Activated B cell treated with CpG ODN at 0.5 μM for 24 hours (primary cell): ENCODE measurements at regions not wholly inside any gene's neighbourhood (a gene's known extent, or its start where the extent isn't known, plus 50 kb on each side); places are given as distances from the start of the nearest gene placed in this dataset.

Experiments
- ATAC-seq: fragments of 200-7000 bp; cut with Tn5 transposase; one replicate; pipeline ENCODE4 v1.10.0; 2021; ENCODE audit warnings: low read depth, mild to moderate bottlenecking, moderate library complexity
- CTCF ChIA-PET: fragments of 350-600 bp; sonication (Branson Sonifier 250); formaldehyde crosslinking; loops from one replicate; lab custom pipeline; 2021; ENCODE audit warnings: antibody characterized with exemption; lab: Charles Lee
- POLR2A ChIA-PET: fragments of 350-600 bp; sonication (Branson Sonifier 250); formaldehyde crosslinking; loops from one replicate; lab custom pipeline; 2021; ENCODE audit warnings: antibody characterized with exemption; lab: Charles Lee
- DNase-seq: peaks from one replicate; pipeline ENCODE4 v3.0.0; 2022
- H3K27ac Mint-ChIP-seq: one replicate; pipeline ENCODE4 v1.8.0; 2020; ENCODE audit warnings: mixed read lengths
- H3K27me3 Mint-ChIP-seq: one replicate; pipeline ENCODE4 v1.8.0; 2021; ENCODE audit warnings: mixed read lengths
- H3K36me3 Mint-ChIP-seq: one replicate; pipeline ENCODE4 v1.8.0; 2021; ENCODE audit warnings: low read depth, mixed read lengths
- H3K4me1 Mint-ChIP-seq: one replicate; pipeline ENCODE4 v1.8.0; 2021; ENCODE audit warnings: mixed read lengths
- H3K4me3 Mint-ChIP-seq: one replicate; pipeline ENCODE4 v1.8.0; 2020; ENCODE audit warnings: mild to moderate bottlenecking, mixed read lengths
- H3K9me3 Mint-ChIP-seq: one replicate; pipeline ENCODE4 v1.8.0; 2020; ENCODE audit warnings: mixed read lengths
- intact Hi-C: fragments of 100-400 bp; cut with micrococcal nuclease; formaldehyde crosslinking; loops from one replicate; pipeline ENCODE4 v1.15.1; 2024
- TF ChIP-seq, protein P1 (sequence below): fragments of 200-600 bp; IDR thresholded peaks from one replicate; pipeline ENCODE4 v1.8.0; 2022; ENCODE audit warnings: antibody characterized with exemption, mild to moderate bottlenecking

DNA sequence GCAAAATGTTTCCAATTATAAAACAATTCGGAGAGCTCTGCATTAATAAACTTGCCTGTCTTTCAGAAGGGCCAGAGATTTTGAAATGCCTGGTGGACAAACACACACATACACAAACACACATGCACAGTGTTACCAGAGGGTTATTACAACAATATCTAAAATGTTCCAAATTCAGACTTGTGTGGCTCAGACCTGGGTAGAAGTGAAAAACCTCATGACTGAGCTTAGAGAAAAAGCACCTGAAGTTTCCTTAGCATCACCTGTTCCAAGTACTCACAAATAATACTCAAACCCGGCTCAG, 247.9 kb downstream of the FOXD2 start:
- Mint-ChIP-seq H3K27me3 (peaks cover 13% of the 10 kb centered on the region), H3K27ac (no peak overlapping the region), H3K9me3 (no peaks in the 10 kb centered on the region), H3K4me3 (no peak overlapping the region), H3K4me1 (no peaks in the 10 kb centered on the region), H3K36me3 (no peaks in the 10 kb centered on the region)
- ATAC-seq (no peak), DNase-seq (no peak)
- CTCF ChIA-PET, result no interaction called here
- intact Hi-C loops, result no loop called here
- TF ChIP-seq, protein P1, sequence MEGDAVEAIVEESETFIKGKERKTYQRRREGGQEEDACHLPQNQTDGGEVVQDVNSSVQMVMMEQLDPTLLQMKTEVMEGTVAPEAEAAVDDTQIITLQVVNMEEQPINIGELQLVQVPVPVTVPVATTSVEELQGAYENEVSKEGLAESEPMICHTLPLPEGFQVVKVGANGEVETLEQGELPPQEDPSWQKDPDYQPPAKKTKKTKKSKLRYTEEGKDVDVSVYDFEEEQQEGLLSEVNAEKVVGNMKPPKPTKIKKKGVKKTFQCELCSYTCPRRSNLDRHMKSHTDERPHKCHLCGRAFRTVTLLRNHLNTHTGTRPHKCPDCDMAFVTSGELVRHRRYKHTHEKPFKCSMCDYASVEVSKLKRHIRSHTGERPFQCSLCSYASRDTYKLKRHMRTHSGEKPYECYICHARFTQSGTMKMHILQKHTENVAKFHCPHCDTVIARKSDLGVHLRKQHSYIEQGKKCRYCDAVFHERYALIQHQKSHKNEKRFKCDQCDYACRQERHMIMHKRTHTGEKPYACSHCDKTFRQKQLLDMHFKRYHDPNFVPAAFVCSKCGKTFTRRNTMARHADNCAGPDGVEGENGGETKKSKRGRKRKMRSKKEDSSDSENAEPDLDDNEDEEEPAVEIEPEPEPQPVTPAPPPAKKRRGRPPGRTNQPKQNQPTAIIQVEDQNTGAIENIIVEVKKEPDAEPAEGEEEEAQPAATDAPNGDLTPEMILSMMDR, result no peak
- POLR2A ChIA-PET, result no interaction called here

DNA sequence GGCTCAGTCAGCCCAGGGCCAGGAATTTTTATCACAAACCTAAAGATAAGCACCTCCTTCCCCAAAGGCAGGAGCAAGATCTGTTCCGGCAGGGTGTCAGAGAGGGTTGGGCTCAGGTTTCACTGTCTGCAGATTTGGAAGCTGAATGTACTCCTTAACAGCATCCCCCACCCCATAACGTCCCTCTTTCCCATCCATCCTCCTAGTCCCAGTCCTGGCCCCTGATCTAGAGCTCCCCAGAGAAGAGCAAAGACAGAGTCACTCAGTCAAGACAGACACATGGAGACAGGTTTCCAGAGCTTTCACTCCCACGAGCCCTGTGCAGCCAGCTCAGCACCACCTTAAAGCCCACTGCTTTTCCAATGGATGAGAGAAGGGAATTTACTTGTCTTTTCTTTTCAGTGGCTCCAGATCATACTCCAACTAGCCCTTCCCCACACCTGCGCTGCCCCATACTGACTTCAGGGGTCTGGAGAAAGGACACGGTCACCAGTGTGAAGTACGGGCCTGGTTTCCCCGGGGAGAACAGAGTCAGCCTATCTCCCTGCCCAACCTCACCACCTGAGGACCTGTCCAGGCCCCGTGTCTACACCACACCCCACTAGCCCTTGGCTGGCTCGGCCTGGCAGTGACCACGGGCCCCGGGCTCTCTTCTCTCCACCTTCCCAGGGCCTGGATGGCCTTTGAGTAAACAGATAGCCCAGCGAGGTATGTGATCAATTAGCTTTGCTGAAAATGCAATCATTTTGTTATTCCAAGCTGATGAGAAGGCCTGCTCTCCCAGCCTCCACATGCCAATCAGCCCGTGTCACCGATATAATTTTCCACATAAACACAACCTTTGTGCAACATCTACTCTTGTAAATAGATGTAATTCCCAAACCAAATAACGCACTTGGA, 249.1 kb downstream of the FOXD2 start:
- ChIA-PET CTCF (no interaction called here), POLR2A (no interaction called here)
- DNase-seq, result no peak
- intact Hi-C loops, result no loop called here
- Mint-ChIP-seq H3K4me1 (no peaks in the 10 kb centered on the region), H3K9me3 (no peaks in the 10 kb centered on the region), H3K27ac (no peak overlapping the region), H3K36me3 (no peaks in the 10 kb centered on the region), H3K27me3 (peaks cover 16% of the 10 kb centered on the region), H3K4me3 (no peak overlapping the region)
- no peak for ATAC-seq
- TF ChIP-seq, protein P1, result no peak

DNA sequence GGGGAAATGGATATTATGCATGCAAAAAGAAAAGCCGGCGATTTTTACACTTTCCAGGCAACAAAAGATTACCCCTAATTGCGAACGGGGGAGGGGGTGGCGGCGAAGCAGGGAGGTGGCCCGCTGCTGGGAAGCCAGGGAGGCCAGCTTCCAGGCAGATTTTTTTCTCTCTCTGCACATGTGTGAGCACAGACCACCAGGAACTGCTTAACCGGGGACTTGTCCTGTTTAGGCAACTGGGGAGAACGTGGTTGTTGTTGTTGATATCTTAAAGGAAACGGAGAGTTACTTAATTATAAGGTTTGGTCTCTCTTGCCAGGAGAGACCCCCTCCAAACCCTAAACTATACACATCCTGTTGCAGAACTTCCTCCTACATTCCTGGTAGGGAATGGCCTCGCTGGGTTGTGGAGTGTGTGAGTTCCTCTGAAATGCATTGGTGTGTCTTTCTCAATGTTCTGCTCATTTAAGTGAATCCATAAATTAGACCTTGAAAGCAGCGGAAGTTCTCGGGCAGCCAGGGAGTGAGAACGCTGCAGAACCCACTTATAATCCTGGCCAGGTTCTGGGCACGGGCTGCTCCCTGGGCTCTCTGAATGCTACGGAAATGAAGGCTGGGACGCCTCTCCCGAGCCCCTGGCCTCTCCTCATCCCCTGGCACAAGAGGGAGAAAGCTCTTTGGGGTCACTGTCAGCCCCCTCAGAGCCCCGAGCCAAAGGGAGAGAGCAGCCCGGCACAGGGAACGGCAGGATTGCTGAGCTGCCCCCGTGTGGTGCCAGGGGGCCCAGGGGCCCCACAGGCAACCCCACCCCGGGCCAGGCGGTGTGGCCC, 250.0 kb downstream of the FOXD2 start:
- Mint-ChIP-seq H3K36me3 (no peaks in the 10 kb centered on the region), H3K4me1 (no peaks in the 10 kb centered on the region), H3K27me3 (peaks cover 17% of the 10 kb centered on the region), H3K4me3 (no peak overlapping the region), H3K27ac (no peak overlapping the region), H3K9me3 (no peaks in the 10 kb centered on the region)
- no peak for ATAC-seq
- POLR2A ChIA-PET, result no interaction called here
- CTCF ChIA-PET, result no interaction called here
- DNase-seq, result no peak
- intact Hi-C loops, result no loop called here
- TF ChIP-seq, protein P1, result no peak

GRCh38 chr1:47688461-47689296, 250.8 kb downstream of the FOXD2 start:
- no peak for ATAC-seq
- no peaks in the 10 kb centered on the region for H3K36me3 Mint-ChIP-seq

More at GRCh38 chr1:47688461-47689296, 250.8 kb downstream of the FOXD2 start:
- no peak overlapping the region for H3K4me3 Mint-ChIP-seq
- DNase-seq, result no peak
- ChIA-PET CTCF (no interaction called here), POLR2A (no interaction called here)
- intact Hi-C loops, result no loop called here
- no peak overlapping the region for H3K27ac Mint-ChIP-seq
- H3K27me3 Mint-ChIP-seq, result peaks cover 20% of the 10 kb centered on the region
- no peaks in the 10 kb centered on the region for H3K4me1 Mint-ChIP-seq
- no peaks in the 10 kb centered on the region for H3K9me3 Mint-ChIP-seq
- TF ChIP-seq, protein P1, result no peak
